ENCODE measurements at regions not wholly inside any gene's neighbourhood (a gene's known extent, or its start where the extent isn't known, plus 50 kb on each side); places are given as distances from the start of the nearest gene placed in this dataset.

DNA sequence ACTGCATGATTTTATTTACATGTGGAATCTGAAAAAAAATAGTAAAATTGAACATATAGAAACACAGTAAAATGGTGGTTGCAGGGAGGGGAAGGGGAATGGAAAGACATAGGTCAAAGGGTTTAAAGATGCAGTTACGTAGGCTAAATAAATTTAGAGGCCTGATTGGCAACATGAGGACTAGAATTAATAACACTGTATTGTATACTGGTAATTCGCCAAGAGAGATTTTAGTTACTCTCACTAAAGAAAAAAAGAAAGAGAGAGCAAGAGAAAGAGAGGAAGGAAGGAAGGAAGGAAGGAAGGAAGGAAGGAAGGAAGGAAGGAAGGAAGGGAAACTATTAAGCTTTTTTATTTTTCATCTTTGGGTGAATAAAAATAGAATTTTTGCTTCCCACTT, 488.1 kb downstream of the PCDH10 start:
- H3K27me3 ChIP-seq (ENCODE audit: control insufficient read depth in 2 of 2, insufficient read depth in 2 of 2, low read length in 2 of 2): no peaks in the 10 kb centered on the region
- BruUV-seq (replicated peaks): no TSS peak
- CTCF ChIA-PET: no interaction called here
- no peak overlapping the region for H3K9ac ChIP-seq (replicated peaks; ENCODE audit: extremely low read depth, insufficient read depth, low read length)
- TF ChIP-seq, protein P1, sequence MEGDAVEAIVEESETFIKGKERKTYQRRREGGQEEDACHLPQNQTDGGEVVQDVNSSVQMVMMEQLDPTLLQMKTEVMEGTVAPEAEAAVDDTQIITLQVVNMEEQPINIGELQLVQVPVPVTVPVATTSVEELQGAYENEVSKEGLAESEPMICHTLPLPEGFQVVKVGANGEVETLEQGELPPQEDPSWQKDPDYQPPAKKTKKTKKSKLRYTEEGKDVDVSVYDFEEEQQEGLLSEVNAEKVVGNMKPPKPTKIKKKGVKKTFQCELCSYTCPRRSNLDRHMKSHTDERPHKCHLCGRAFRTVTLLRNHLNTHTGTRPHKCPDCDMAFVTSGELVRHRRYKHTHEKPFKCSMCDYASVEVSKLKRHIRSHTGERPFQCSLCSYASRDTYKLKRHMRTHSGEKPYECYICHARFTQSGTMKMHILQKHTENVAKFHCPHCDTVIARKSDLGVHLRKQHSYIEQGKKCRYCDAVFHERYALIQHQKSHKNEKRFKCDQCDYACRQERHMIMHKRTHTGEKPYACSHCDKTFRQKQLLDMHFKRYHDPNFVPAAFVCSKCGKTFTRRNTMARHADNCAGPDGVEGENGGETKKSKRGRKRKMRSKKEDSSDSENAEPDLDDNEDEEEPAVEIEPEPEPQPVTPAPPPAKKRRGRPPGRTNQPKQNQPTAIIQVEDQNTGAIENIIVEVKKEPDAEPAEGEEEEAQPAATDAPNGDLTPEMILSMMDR (IDR thresholded peaks at IDR 0.05; ENCODE audit: extremely low read depth in 1 of 2, insufficient read depth in 1 of 2, low read depth in 1 of 2, low read length in 2 of 2): no peak
- TF ChIP-seq MYC (IDR thresholded peaks at IDR 0.05; ENCODE audit: low read depth, low read length): no peak
- TF ChIP-seq, protein P2, sequence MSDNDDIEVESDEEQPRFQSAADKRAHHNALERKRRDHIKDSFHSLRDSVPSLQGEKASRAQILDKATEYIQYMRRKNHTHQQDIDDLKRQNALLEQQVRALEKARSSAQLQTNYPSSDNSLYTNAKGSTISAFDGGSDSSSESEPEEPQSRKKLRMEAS (IDR thresholded peaks at IDR 0.05; ENCODE audit: insufficient read depth, insufficient read length): no peak
- TF ChIP-seq POLR2AphosphoS5 (IDR thresholded peaks at IDR 0.05; ENCODE audit: insufficient read depth, low read depth, low read length): no peak
- no peak for TF ChIP-seq FOS (IDR thresholded peaks at IDR 0.05; ENCODE audit: borderline replicate concordance, insufficient read depth, low read length)
- no peak for TF ChIP-seq POLR2A (IDR thresholded peaks at IDR 0.05; ENCODE audit: low read depth, low read length)
- no peak for TF ChIP-seq JUN (IDR thresholded peaks at IDR 0.05; ENCODE audit: borderline replicate concordance, insufficient read depth, insufficient read length, low read depth)
- TF ChIP-seq GATA2 (IDR thresholded peaks at IDR 0.05; ENCODE audit: insufficient read depth, insufficient read length, low read depth, low read length): no peak
- TF ChIP-seq EZH2 (IDR thresholded peaks at IDR 0.05; ENCODE audit: borderline replicate concordance, low read depth, low read length, severe bottlenecking): no peak
- H3K9me1 ChIP-seq (replicated peaks; ENCODE audit: control insufficient read depth, extremely low read depth, insufficient read depth, low read length): no peaks in the 10 kb centered on the region
- DNase-seq (ENCODE audit: low read depth, low spot score) (no peak), FAIRE-seq (no peak)
- no peak overlapping the region for H3K27ac ChIP-seq (ENCODE audit: insufficient read depth, low read depth, low read length)
- H3K4me1 ChIP-seq (ENCODE audit: control insufficient read depth, extremely low read depth, insufficient read depth, low read length): no peaks in the 10 kb centered on the region
- dilution Hi-C loops (cut with MboI; ENCODE audit: extremely low pct_ligation_motif_present, low sequenced_read_pairs) (no loop called here), intact Hi-C loops (cut with micrococcal nuclease) (no loop called here)
- no peaks in the 10 kb centered on the region for H4K20me1 ChIP-seq (replicated peaks; ENCODE audit: control insufficient read depth, extremely low read depth, insufficient read depth, low read length)
- H3K9me3 ChIP-seq (replicated peaks; ENCODE audit: control insufficient read depth, insufficient read depth, low read length): no peaks in the 10 kb centered on the region
- no peaks in the 10 kb centered on the region for H3K79me2 ChIP-seq (ENCODE audit: control insufficient read depth, insufficient read depth, low read length)
- H3K4me3 ChIP-seq (replicated peaks in 1 of 3; ENCODE audit: insufficient read depth in 1 of 3, low read depth in 1 of 3, low read length in 3 of 3): no peak overlapping the region
- no peak overlapping the region for H2AFZ ChIP-seq (ENCODE audit: low read depth, low read length)
- no peaks in the 10 kb centered on the region for H3K36me3 ChIP-seq (ENCODE audit: control insufficient read depth in 2 of 2, extremely low read depth in 1 of 2, insufficient read depth in 2 of 2, low read length in 2 of 2)
- POLR2A ChIA-PET: no interaction called here
- no peak overlapping the region for H3K4me2 ChIP-seq (ENCODE audit: insufficient read depth, low read length)
